Astrocyte of the cerebellum (primary cell): ENCODE measurements at regions not wholly inside any gene's neighbourhood (a gene's known extent, or its start where the extent isn't known, plus 50 kb on each side); places are given as distances from the start of the nearest gene placed in this dataset.

ENCODE experiments used
- DNase-seq: peaks from one replicate; pipeline ENCODE4 v3.0.0-alpha.2; 2011; ENCODE audit warnings: low read depth
- H3K4me3 ChIP-seq: 2 replicates; pipeline ENCODE4 v1.5.1; 2011; ENCODE audit warnings: mild to moderate bottlenecking, low read depth, low read length, moderate library complexity
- CTCF ChIP-seq: IDR thresholded peaks from 2 replicates; pipeline ENCODE4 v1.5.1; 2012; ENCODE audit warnings: low read length, low read depth, moderate library complexity, mild to moderate bottlenecking; ENCODE audit errors: missing control alignments
- in situ Hi-C: cut with HindIII; loops from 2 replicates; pipeline ENCODE4 v1.10.0; 2017; ENCODE audit warnings: low sequenced_read_pairs

GRCh38 chr3:164848923-164849322 lies 229.4 kb downstream of the SI start:
- no peak overlapping the region for H3K4me3 ChIP-seq
- no peak for DNase-seq
- in situ Hi-C loops, result no loop called here
- TF ChIP-seq CTCF, result no peak

GRCh38 chr3:164845739-164846138 lies 232.6 kb downstream of the SI start:
- in situ Hi-C loops, result no loop called here
- TF ChIP-seq CTCF, result no peak
- no peak for DNase-seq
- no peak overlapping the region for H3K4me3 ChIP-seq

GRCh38 chr3:164832216-164832615 lies 246.1 kb downstream of the SI start:
- DNase-seq, result no peak

GRCh38 chr3:164818318-164818717 lies 260.0 kb downstream of the SI start:
- no peak for DNase-seq
- H3K4me3 ChIP-seq, result no peak overlapping the region
- no peak for TF ChIP-seq CTCF
- in situ Hi-C loops, result no loop called here

More at GRCh38 chr3:164832216-164832615, 246.1 kb downstream of the SI start:
- H3K4me3 ChIP-seq, result no peak overlapping the region
- no peak for TF ChIP-seq CTCF
- in situ Hi-C loops, result no loop called here

GRCh38 chr3:164814106-164814505 lies 264.2 kb downstream of the SI start:
- DNase-seq, result no peak
- in situ Hi-C loops, result no loop called here
- H3K4me3 ChIP-seq, result no peak overlapping the region
- TF ChIP-seq CTCF, result no peak

- DNase-seq, result no peak
- in situ Hi-C loops, result no loop called here
- no peak overlapping the region for H3K4me3 ChIP-seq
- TF ChIP-seq CTCF, result no peak
Measured at GRCh38 chr3:164812042-164812441, 266.3 kb downstream of the SI start.

GRCh38 chr3:164806188-164806587 lies 272.1 kb downstream of the SI start:
- in situ Hi-C loops, result no loop called here
- no peak for DNase-seq
- TF ChIP-seq CTCF, result no peak
- no peak overlapping the region for H3K4me3 ChIP-seq
